ENCODE measurements at regions not wholly inside any gene's neighbourhood (a gene's known extent, or its start where the extent isn't known, plus 50 kb on each side); places are given as distances from the start of the nearest gene placed in this dataset.

- TF ChIP-seq CTCF (IDR thresholded peaks at IDR 0.05; ENCODE audit: low read depth, low read length, missing control alignments), result no peak
- in situ Hi-C loops (cut with HindIII; ENCODE audit: low sequenced_read_pairs), result no loop called here
- no peak overlapping the region for H3K4me3 ChIP-seq (ENCODE audit: low read depth, low read length)
- no peak for DNase-seq (ENCODE audit: low read depth)
Observed at GRCh38 chr7:85730012-85730411, 543.2 kb upstream of the SEMA3D start.

- no peak overlapping the region for H3K4me3 ChIP-seq (ENCODE audit: low read depth, low read length)
- DNase-seq (ENCODE audit: low read depth), result no peak
- no peak for TF ChIP-seq CTCF (IDR thresholded peaks at IDR 0.05; ENCODE audit: low read depth, low read length, missing control alignments)
- in situ Hi-C loops (cut with HindIII; ENCODE audit: low sequenced_read_pairs), result no loop called here
Observed at GRCh38 chr7:85725026-85725425, 538.2 kb upstream of the SEMA3D start.

- in situ Hi-C loops (cut with HindIII; ENCODE audit: low sequenced_read_pairs), result loop anchor here (5.0 kb wide), 1 partner anchor 33 kb away; no protein-coding TSS in a partner anchor
- peak; percentile 9 for DNase-seq (ENCODE audit: low read depth)
- H3K4me3 ChIP-seq (ENCODE audit: low read depth, low read length), result no peak overlapping the region
- TF ChIP-seq CTCF (IDR thresholded peaks at IDR 0.05; ENCODE audit: low read depth, low read length, missing control alignments), result no peak
Observed at GRCh38 chr7:85719981-85720953, 533.4 kb upstream of the SEMA3D start.

- no peak overlapping the region for H3K4me3 ChIP-seq (ENCODE audit: low read depth, low read length)
- no peak for DNase-seq (ENCODE audit: low read depth)
- TF ChIP-seq CTCF (IDR thresholded peaks at IDR 0.05; ENCODE audit: low read depth, low read length, missing control alignments), result no peak
- in situ Hi-C loops (cut with HindIII; ENCODE audit: low sequenced_read_pairs), result no loop called here
Observed at GRCh38 chr7:85716353-85716752, 529.5 kb upstream of the SEMA3D start.

- no peak for TF ChIP-seq CTCF (IDR thresholded peaks at IDR 0.05; ENCODE audit: low read depth, low read length, missing control alignments)
- in situ Hi-C loops (cut with HindIII; ENCODE audit: low sequenced_read_pairs), result no loop called here
- no peak for DNase-seq (ENCODE audit: low read depth)
- H3K4me3 ChIP-seq (ENCODE audit: low read depth, low read length), result no peak overlapping the region
Observed at GRCh38 chr7:85714951-85715350, 528.1 kb upstream of the SEMA3D start.

GRCh38 chr7:85714043-85714578, 527.3 kb upstream of the SEMA3D start:
- in situ Hi-C loops (cut with HindIII; ENCODE audit: low sequenced_read_pairs), result no loop called here
- TF ChIP-seq CTCF (IDR thresholded peaks at IDR 0.05; ENCODE audit: low read depth, low read length, missing control alignments), result no peak
- no peak for DNase-seq (ENCODE audit: low read depth)
- no peak overlapping the region for H3K4me3 ChIP-seq (ENCODE audit: low read depth, low read length)
